ENCODE measurements at regions not wholly inside any gene's neighbourhood (a gene's known extent, or its start where the extent isn't known, plus 50 kb on each side); places are given as distances from the start of the nearest gene placed in this dataset.

DNA sequence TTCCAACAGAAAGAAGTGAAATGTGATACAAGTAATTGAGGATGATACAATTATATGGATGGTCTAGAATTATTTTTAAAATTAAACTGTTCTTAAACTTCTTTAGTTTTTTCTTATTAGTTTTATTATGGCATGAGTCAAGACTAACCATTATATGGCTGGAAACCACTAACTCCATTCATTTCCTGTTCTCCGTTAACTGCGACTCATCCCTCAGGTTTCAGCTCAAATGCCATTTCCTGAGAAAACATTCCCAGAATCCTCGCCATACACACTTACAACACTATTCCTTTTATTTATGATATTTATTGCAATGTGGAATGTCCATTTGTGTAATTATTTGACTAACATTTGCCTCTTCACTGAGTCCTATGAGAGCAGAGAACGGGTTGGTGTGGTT, 394.1 kb downstream of the SOX2 start:
- Histone ChIP-seq H4K5ac (ENCODE audit: low read depth, low read length) (no peak overlapping the region), H3K23ac (ENCODE audit: low read depth, low read length) (no peak overlapping the region), H2BK120ac (ENCODE audit: low read depth, low read length) (no peak overlapping the region), H2AK5ac (ENCODE audit: low read depth, low read length) (no peak overlapping the region), H4K91ac (ENCODE audit: insufficient read depth, low read depth, low read length) (no peak overlapping the region), H3K4me2 (ENCODE audit: low read depth, low read length) (no peak overlapping the region), H3K4me1 (ENCODE audit: control insufficient read depth, insufficient read depth, low read length) (no peaks in the 10 kb centered on the region), H2BK20ac (ENCODE audit: low read depth, low read length) (no peak overlapping the region), H3K9ac (ENCODE audit: low read depth, low read length) (no peak overlapping the region), H3K56ac (ENCODE audit: extremely low read depth, insufficient read depth, low read length) (no peak overlapping the region), H2BK5ac (ENCODE audit: low read depth, low read length, poor library complexity, severe bottlenecking) (no peak overlapping the region), H3K27me3 (ENCODE audit: control insufficient read depth, insufficient read depth, low read length) (no peaks in the 10 kb centered on the region), H3K27ac (ENCODE audit: insufficient read depth, low read length) (no peak overlapping the region), H3K14ac (replicated peaks; ENCODE audit: low read depth, low read length) (no peak overlapping the region), H3K36me3 (ENCODE audit: control insufficient read depth, insufficient read depth, low read length) (no peaks in the 10 kb centered on the region), H4K8ac (ENCODE audit: low read depth in 2 of 2, low read length in 2 of 2) (no peak overlapping the region), H3K4ac (ENCODE audit: low read depth, low read length) (no peak overlapping the region), H2AFZ (replicated peaks; ENCODE audit: low read length, poor library complexity) (no peak overlapping the region), H3K79me1 (ENCODE audit: low read depth in 1 of 2, low read length in 2 of 2) (no peaks in the 10 kb centered on the region), H2AK9ac (replicated peaks; ENCODE audit: low read depth, low read length, poor library complexity) (no peak overlapping the region), H3K4me3 (ENCODE audit: insufficient read depth, low read depth, low read length) (no peak overlapping the region), H3K9me1 (ENCODE audit: insufficient read depth, low read length) (no peaks in the 10 kb centered on the region), H3K18ac (ENCODE audit: low read depth, low read length) (no peak overlapping the region), H2BK15ac (ENCODE audit: low read depth, low read length) (no peak overlapping the region), H3K9me3 (ENCODE audit: control insufficient read depth, insufficient read depth, low read length) (peaks cover 10% of the 10 kb centered on the region), H4K20me1 (ENCODE audit: insufficient read depth, low read length) (no peaks in the 10 kb centered on the region)
- ATAC-seq (ENCODE audit: low read depth), result no peak
- in situ Hi-C loops (cut with MboI; ENCODE audit: low sequenced_read_pairs) (no loop called here), dilution Hi-C loops (cut with HindIII; ENCODE audit: low sequenced_read_pairs, unreplicated experiment) (no loop called here), intact Hi-C loops (cut with micrococcal nuclease) (no loop called here)
- CTCF ChIA-PET, result no interaction called here
- TF ChIP-seq, protein P1, sequence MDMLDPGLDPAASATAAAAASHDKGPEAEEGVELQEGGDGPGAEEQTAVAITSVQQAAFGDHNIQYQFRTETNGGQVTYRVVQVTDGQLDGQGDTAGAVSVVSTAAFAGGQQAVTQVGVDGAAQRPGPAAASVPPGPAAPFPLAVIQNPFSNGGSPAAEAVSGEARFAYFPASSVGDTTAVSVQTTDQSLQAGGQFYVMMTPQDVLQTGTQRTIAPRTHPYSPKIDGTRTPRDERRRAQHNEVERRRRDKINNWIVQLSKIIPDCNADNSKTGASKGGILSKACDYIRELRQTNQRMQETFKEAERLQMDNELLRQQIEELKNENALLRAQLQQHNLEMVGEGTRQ (IDR thresholded peaks at IDR 0.05; ENCODE audit: low read depth, low read length), result no peak
- TF ChIP-seq FOS (IDR thresholded peaks at IDR 0.05; ENCODE audit: low read depth, low read length), result no peak
- TF ChIP-seq BHLHE40 (IDR thresholded peaks at IDR 0.05; ENCODE audit: low read depth, low read length), result no peak
- TF ChIP-seq POLR2A (IDR thresholded peaks at IDR 0.05; ENCODE audit: low read depth, low read length), result no peak
- TF ChIP-seq CHD1 (IDR thresholded peaks at IDR 0.05; ENCODE audit: low read depth, low read length), result no peak
- TF ChIP-seq, protein P2, sequence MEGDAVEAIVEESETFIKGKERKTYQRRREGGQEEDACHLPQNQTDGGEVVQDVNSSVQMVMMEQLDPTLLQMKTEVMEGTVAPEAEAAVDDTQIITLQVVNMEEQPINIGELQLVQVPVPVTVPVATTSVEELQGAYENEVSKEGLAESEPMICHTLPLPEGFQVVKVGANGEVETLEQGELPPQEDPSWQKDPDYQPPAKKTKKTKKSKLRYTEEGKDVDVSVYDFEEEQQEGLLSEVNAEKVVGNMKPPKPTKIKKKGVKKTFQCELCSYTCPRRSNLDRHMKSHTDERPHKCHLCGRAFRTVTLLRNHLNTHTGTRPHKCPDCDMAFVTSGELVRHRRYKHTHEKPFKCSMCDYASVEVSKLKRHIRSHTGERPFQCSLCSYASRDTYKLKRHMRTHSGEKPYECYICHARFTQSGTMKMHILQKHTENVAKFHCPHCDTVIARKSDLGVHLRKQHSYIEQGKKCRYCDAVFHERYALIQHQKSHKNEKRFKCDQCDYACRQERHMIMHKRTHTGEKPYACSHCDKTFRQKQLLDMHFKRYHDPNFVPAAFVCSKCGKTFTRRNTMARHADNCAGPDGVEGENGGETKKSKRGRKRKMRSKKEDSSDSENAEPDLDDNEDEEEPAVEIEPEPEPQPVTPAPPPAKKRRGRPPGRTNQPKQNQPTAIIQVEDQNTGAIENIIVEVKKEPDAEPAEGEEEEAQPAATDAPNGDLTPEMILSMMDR (conservative IDR thresholded peaks at IDR 0.05; ENCODE audit: low read depth, low read length), result no peak
- TF ChIP-seq RFX5 (IDR thresholded peaks at IDR 0.05; ENCODE audit: low read depth, low read length), result no peak
- TF ChIP-seq, protein P3, sequence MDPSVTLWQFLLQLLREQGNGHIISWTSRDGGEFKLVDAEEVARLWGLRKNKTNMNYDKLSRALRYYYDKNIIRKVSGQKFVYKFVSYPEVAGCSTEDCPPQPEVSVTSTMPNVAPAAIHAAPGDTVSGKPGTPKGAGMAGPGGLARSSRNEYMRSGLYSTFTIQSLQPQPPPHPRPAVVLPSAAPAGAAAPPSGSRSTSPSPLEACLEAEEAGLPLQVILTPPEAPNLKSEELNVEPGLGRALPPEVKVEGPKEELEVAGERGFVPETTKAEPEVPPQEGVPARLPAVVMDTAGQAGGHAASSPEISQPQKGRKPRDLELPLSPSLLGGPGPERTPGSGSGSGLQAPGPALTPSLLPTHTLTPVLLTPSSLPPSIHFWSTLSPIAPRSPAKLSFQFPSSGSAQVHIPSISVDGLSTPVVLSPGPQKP (IDR thresholded peaks at IDR 0.05; ENCODE audit: borderline replicate concordance, low read depth, low read length), result no peak
- no peak for TF ChIP-seq CEBPB (IDR thresholded peaks at IDR 0.05; ENCODE audit: low read depth, low read length)
- no peak for TF ChIP-seq RAD21 (IDR thresholded peaks at IDR 0.05; ENCODE audit: low read length)
- TF ChIP-seq MAFK (IDR thresholded peaks at IDR 0.05; ENCODE audit: low read depth, low read length), result no peak
- BruUV-seq (replicated peaks), result no TSS peak
- DNase-seq, result no peak
- POLR2A ChIA-PET (ENCODE audit: unreplicated experiment), result no interaction called here
- WGBS, 2 experiments (ENCODE audit: extremely low coverage in 2 of 2, insufficient read length in 1 of 2), result no CpG with 5 or more reads among the region's 4 CpGs
